CD14-positive monocyte (primary cell): ENCODE measurements at regions not wholly inside any gene's neighbourhood (a gene's known extent, or its start where the extent isn't known, plus 50 kb on each side); places are given as distances from the start of the nearest gene placed in this dataset.

Experiments
- DNase-seq, 3 donors: peaks; one replicate each; pipeline ENCODE4 v3.0.0-alpha.2; 2011 to 2022
- H2AFZ ChIP-seq: 2 replicates; pipeline ENCODE4 v1.6.0; 2012; ENCODE audit warnings: mild to moderate bottlenecking, low read depth, low read length, inconsistent platforms; ENCODE audit not compliant: insufficient read depth, poor library complexity, severe bottlenecking
- H3K27ac ChIP-seq, 2 donors: 1 replicate in 1 of 2; 2 replicates in 1 of 2; pipeline ENCODE4 v1.5.1; 2012 to 2013; ENCODE audit warnings: low read length in 2 of 2, control low read depth in 1 of 2, inconsistent platforms in 1 of 2, low read depth in 1 of 2, mild to moderate bottlenecking in 1 of 2
- H3K27me3 ChIP-seq, 2 donors: one replicate each; pipeline versions ENCODE4 v1.6.0 to v1.6.1; 2011 to 2013; ENCODE audit warnings: low read length in 2 of 2; ENCODE audit not compliant: control insufficient read depth in 2 of 2, insufficient read depth in 2 of 2
- H3K36me3 ChIP-seq, 2 donors: replicated peaks in 1 of 2; 1 replicate in 1 of 2; 2 replicates in 1 of 2; pipeline versions ENCODE4 v1.5.1 to v1.6.1; 2012 to 2013; ENCODE audit warnings: low read length in 2 of 2, control low read depth in 1 of 2, inconsistent platforms in 1 of 2, mild to moderate bottlenecking in 1 of 2; ENCODE audit not compliant: insufficient read depth in 2 of 2, control insufficient read depth in 1 of 2
- H3K4me1 ChIP-seq, 2 donors: 1 replicate in 1 of 2; 2 replicates in 1 of 2; pipeline versions ENCODE4 v1.5.1 to v1.6.1; 2012 to 2013; ENCODE audit warnings: low read length in 2 of 2, control low read depth in 1 of 2, inconsistent platforms in 1 of 2, mild to moderate bottlenecking in 1 of 2, moderate library complexity in 1 of 2; ENCODE audit not compliant: insufficient read depth in 2 of 2, control insufficient read depth in 1 of 2
- H3K4me2 ChIP-seq: replicated peaks from 2 replicates; pipeline ENCODE3; 2012; ENCODE audit warnings: low read length, moderate library complexity, mild to moderate bottlenecking; ENCODE audit not compliant: poor library complexity, severe bottlenecking; ENCODE audit errors: extremely low read depth
- H3K4me3 ChIP-seq, 3 experiments: fragments of 200-600 bp in 1 of 3; sonication (generic) in 1 of 3; replicated peaks in 1 of 3; 1 replicate in 2 of 3; 2 replicates in 1 of 3; pipeline ENCODE4 v1.5.1; 2011 to 2013; ENCODE audit warnings: low read length in 3 of 3, mild to moderate bottlenecking in 3 of 3, control low read depth in 2 of 3, low read depth in 2 of 3, inconsistent platforms in 1 of 3, moderate library complexity in 1 of 3
- H3K79me2 ChIP-seq: 2 replicates; pipeline ENCODE4 v1.6.0; 2012; ENCODE audit warnings: mild to moderate bottlenecking, control low read depth, inconsistent platforms, low read length, moderate library complexity; ENCODE audit not compliant: insufficient read depth
- H3K9ac ChIP-seq: 2 replicates; pipeline ENCODE4 v1.6.0; 2017; ENCODE audit warnings: low read length, mild to moderate bottlenecking; ENCODE audit not compliant: insufficient read depth, poor library complexity, severe bottlenecking
- H3K9me3 ChIP-seq, 2 donors: replicated peaks in 1 of 2; 1 replicate in 1 of 2; 2 replicates in 1 of 2; pipeline versions ENCODE4 v1.5.1 to v1.6.1; 2012 to 2013; ENCODE audit warnings: low read length in 2 of 2, control low read depth in 1 of 2; ENCODE audit not compliant: control insufficient read depth in 1 of 2, insufficient read depth in 1 of 2
- H4K20me1 ChIP-seq: 2 replicates; pipeline ENCODE4 v1.6.0; 2012; ENCODE audit warnings: mild to moderate bottlenecking, low read length, control low read depth, moderate library complexity; ENCODE audit not compliant: insufficient read depth
- H3K27ac Mint-ChIP-seq, 7 donors: one replicate each; pipeline ENCODE4 v1.8.0; 2020; ENCODE audit warnings: mild to moderate bottlenecking in 7 of 7, mixed read lengths in 7 of 7, moderate library complexity in 6 of 7, inconsistent platforms in 2 of 7
- H3K27me3 Mint-ChIP-seq, 3 donors: one replicate each; pipeline ENCODE4 v1.8.0; 2021 to 2022; ENCODE audit warnings: low read depth in 3 of 3, mild to moderate bottlenecking in 3 of 3, mixed read lengths in 3 of 3, moderate library complexity in 3 of 3, inconsistent platforms in 1 of 3
- H3K36me3 Mint-ChIP-seq, 2 donors: one replicate each; pipeline ENCODE4 v1.8.0; 2020; ENCODE audit warnings: mixed read lengths in 2 of 2, inconsistent platforms in 1 of 2, mild to moderate bottlenecking in 1 of 2
- H3K4me1 Mint-ChIP-seq: one replicate; pipeline ENCODE4 v1.8.0; 2020; ENCODE audit warnings: mild to moderate bottlenecking, mixed read lengths
- H3K4me3 Mint-ChIP-seq, 2 donors: one replicate each; pipeline ENCODE4 v1.8.0; 2020; ENCODE audit warnings: mild to moderate bottlenecking in 2 of 2, mixed read lengths in 2 of 2, moderate library complexity in 1 of 2
- H3K9me3 Mint-ChIP-seq, 7 donors: one replicate each; pipeline ENCODE4 v1.8.0; 2020 to 2022; ENCODE audit warnings: mixed read lengths in 7 of 7, mild to moderate bottlenecking in 6 of 7, moderate library complexity in 6 of 7, inconsistent platforms in 2 of 7
- WGBS: methylation state at CpG from one replicate; pipeline ENCODE4 v1.1.5; 2013; ENCODE audit warnings: missing lambda C conversion rate; ENCODE audit not compliant: insufficient coverage; 5-methylcytosine and 5-hydroxymethylcytosine counted together
- intact Hi-C, 2 donors: fragments of 100-400 bp; cut with micrococcal nuclease; formaldehyde crosslinking; loops; one replicate each; pipeline versions ENCODE4 v1.15.0 to v1.15.1; 2023
- TF ChIP-seq, protein P1 (sequence below): fragments of 200-600 bp; IDR thresholded peaks from one replicate; pipeline ENCODE4 v1.8.0; 2022; ENCODE audit warnings: antibody characterized with exemption, mild to moderate bottlenecking

DNA sequence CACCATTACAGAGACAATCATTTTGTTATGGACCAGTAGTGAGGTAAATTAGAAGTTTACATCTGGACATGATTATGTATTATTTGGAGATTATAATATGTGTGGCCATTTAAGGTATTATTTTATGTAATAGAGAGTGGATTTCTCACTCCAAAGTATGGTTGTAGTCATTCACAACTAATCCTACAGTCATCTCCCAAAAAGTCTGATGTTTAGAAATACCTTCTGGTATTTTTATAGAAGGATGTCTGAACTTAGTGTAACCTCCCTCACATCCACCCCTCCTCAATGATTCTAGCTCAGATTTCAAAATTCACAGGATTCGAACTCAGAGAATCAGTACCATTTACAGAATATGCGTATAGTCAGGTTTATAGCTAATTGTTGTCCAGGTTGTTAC is 346.6 kb upstream of the MEIS2 start:
- H3K9me3 Mint-ChIP-seq, result peaks cover 0 to 12% (median 6%) of the 10 kb centered on the region in 7 donors
- intact Hi-C loops, result no loop called here
- H3K4me1 Mint-ChIP-seq, result no peaks in the 10 kb centered on the region
- Histone ChIP-seq H3K27ac (no peak overlapping the region), H3K9me3 (peaks cover 5 to 7% of the 10 kb centered on the region in 2 donors), H2AFZ (no peak overlapping the region), H3K36me3 (no peaks in the 10 kb centered on the region), H4K20me1 (no peaks in the 10 kb centered on the region), H3K4me3 (no peak overlapping the region), H3K4me1 (no peaks in the 10 kb centered on the region), H3K27me3 (no peaks in the 10 kb centered on the region), H3K79me2 (no peaks in the 10 kb centered on the region), H3K4me2 (no peak overlapping the region), H3K9ac (no peak overlapping the region)
- H3K4me3 Mint-ChIP-seq, result no peak overlapping the region
- TF ChIP-seq, protein P1, sequence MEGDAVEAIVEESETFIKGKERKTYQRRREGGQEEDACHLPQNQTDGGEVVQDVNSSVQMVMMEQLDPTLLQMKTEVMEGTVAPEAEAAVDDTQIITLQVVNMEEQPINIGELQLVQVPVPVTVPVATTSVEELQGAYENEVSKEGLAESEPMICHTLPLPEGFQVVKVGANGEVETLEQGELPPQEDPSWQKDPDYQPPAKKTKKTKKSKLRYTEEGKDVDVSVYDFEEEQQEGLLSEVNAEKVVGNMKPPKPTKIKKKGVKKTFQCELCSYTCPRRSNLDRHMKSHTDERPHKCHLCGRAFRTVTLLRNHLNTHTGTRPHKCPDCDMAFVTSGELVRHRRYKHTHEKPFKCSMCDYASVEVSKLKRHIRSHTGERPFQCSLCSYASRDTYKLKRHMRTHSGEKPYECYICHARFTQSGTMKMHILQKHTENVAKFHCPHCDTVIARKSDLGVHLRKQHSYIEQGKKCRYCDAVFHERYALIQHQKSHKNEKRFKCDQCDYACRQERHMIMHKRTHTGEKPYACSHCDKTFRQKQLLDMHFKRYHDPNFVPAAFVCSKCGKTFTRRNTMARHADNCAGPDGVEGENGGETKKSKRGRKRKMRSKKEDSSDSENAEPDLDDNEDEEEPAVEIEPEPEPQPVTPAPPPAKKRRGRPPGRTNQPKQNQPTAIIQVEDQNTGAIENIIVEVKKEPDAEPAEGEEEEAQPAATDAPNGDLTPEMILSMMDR, result no peak
- no CpG with 5 or more reads among the region's 2 CpGs for WGBS
- H3K27ac Mint-ChIP-seq, result no peak overlapping the region
- no peak for DNase-seq
- no peaks in the 10 kb centered on the region for H3K36me3 Mint-ChIP-seq
- no peaks in the 10 kb centered on the region for H3K27me3 Mint-ChIP-seq

DNA sequence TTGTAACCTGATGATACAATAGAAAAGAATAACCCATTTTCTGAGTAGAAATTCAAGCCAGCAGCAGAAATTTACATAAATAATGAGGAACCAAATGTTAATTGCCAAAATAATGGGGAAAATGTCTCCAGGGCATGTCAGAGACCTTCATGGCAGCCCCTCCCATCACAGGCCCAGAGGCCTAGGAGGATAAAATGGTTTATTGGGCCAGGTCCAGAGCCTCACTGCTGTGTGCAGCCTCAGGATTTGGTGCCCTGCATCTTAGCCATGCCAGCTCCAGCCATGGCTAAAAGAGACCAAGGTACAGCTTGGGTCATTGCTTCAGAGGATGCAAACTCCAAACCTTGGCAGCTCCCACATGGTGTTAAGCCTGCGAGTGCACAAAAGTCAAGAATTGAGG is 352.1 kb upstream of the MEIS2 start:
- Histone ChIP-seq H3K4me3 (no peak overlapping the region), H4K20me1 (no peaks in the 10 kb centered on the region), H3K9me3 (peaks cover 12 to 16% of the 10 kb centered on the region in 2 donors), H3K4me2 (no peak overlapping the region), H3K27ac (no peak overlapping the region), H2AFZ (no peak overlapping the region), H3K27me3 (no peaks in the 10 kb centered on the region), H3K4me1 (no peaks in the 10 kb centered on the region), H3K79me2 (no peaks in the 10 kb centered on the region), H3K36me3 (no peaks in the 10 kb centered on the region), H3K9ac (no peak overlapping the region)
- Mint-ChIP-seq H3K36me3 (no peaks in the 10 kb centered on the region), H3K4me3 (no peak overlapping the region), H3K9me3 (peaks cover 5 to 18% (median 12%) of the 10 kb centered on the region in 7 donors), H3K4me1 (no peaks in the 10 kb centered on the region), H3K27me3 (no peaks in the 10 kb centered on the region), H3K27ac (no peak overlapping the region)
- no peak for DNase-seq
- TF ChIP-seq, protein P1, result no peak
- 100% methylated on average over 1 of the region's 1 CpG for WGBS
- intact Hi-C loops, result no loop called here
